Neural cell (in vitro differentiated cells): ENCODE measurements at regions not wholly inside any gene's neighbourhood (a gene's known extent, or its start where the extent isn't known, plus 50 kb on each side); places are given as distances from the start of the nearest gene placed in this dataset.

Experiments
- EP300 ChIP-seq: fragments of 450-650 bp; conservative IDR thresholded peaks from 2 replicates; pipeline ENCODE4 v1.6.1; 2014; ENCODE audit warnings: antibody characterized with exemption, mild to moderate bottlenecking, moderate library complexity; ENCODE audit not compliant: poor library complexity, severe bottlenecking
- EZH2 ChIP-seq: fragments of 200-600, 300-800 bp; shearing (Covaris generic), sonication (generic); IDR thresholded peaks from 2 replicates; pipeline ENCODE4 v1.6.1; 2014; ENCODE audit warnings: antibody characterized with exemption, low read length, borderline replicate concordance, mild to moderate bottlenecking; ENCODE audit not compliant: insufficient read depth, poor library complexity, severe bottlenecking
- MXI1 ChIP-seq: fragments of 450-650 bp; conservative IDR thresholded peaks from 2 replicates; pipeline ENCODE4 v1.6.1; 2014; ENCODE audit warnings: antibody characterized with exemption, mild to moderate bottlenecking; ENCODE audit not compliant: poor library complexity, severe bottlenecking
- POLR2AphosphoS5 ChIP-seq: IDR thresholded peaks from 2 replicates; pipeline ENCODE4 v1.6.1; 2012
- RAD21 ChIP-seq: fragments of 450-650 bp; conservative IDR thresholded peaks from 2 replicates; pipeline ENCODE4 v1.6.1; 2014; ENCODE audit warnings: antibody characterized with exemption, mild to moderate bottlenecking, moderate library complexity
- SMC3 ChIP-seq: fragments of 450-650 bp; conservative IDR thresholded peaks from 2 replicates; pipeline ENCODE4 v1.6.1; 2014; ENCODE audit warnings: antibody characterized with exemption, mild to moderate bottlenecking, moderate library complexity; ENCODE audit not compliant: poor library complexity
- TAF1 ChIP-seq: IDR thresholded peaks from 2 replicates; pipeline ENCODE4 v1.6.1; 2012; ENCODE audit warnings: low read depth
- TF ChIP-seq, protein P1 (sequence below): fragments of 450-650 bp; IDR thresholded peaks from 2 replicates; pipeline ENCODE4 v1.5.1; 2014; ENCODE audit warnings: antibody characterized with exemption, mild to moderate bottlenecking, moderate library complexity; ENCODE audit not compliant: poor library complexity, severe bottlenecking
- TF ChIP-seq, protein P2 (sequence below): IDR thresholded peaks from 2 replicates; pipeline ENCODE4 v1.6.1; 2012; ENCODE audit warnings: borderline replicate concordance

DNA sequence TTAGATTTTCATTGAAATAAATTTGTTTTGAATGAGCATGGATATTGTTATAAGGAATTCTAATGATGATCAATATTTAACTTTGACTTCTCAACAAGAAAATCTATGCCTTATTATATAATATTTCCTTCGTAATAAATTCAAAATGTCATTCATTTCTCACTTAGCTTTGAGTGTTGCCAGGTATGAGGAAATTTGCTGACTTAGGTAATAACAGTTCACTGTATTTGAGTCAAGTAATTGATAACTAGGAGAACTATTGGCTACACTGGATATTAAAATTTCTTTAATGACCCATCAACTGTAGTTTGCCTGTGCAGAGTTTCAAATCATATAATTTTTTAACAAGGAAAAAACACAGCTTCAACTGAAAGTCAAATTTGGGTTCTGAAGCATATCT is 746.6 kb downstream of the SLITRK5 start:
- TF ChIP-seq, protein P1, sequence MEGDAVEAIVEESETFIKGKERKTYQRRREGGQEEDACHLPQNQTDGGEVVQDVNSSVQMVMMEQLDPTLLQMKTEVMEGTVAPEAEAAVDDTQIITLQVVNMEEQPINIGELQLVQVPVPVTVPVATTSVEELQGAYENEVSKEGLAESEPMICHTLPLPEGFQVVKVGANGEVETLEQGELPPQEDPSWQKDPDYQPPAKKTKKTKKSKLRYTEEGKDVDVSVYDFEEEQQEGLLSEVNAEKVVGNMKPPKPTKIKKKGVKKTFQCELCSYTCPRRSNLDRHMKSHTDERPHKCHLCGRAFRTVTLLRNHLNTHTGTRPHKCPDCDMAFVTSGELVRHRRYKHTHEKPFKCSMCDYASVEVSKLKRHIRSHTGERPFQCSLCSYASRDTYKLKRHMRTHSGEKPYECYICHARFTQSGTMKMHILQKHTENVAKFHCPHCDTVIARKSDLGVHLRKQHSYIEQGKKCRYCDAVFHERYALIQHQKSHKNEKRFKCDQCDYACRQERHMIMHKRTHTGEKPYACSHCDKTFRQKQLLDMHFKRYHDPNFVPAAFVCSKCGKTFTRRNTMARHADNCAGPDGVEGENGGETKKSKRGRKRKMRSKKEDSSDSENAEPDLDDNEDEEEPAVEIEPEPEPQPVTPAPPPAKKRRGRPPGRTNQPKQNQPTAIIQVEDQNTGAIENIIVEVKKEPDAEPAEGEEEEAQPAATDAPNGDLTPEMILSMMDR: no peak
- TF ChIP-seq, protein P2, sequence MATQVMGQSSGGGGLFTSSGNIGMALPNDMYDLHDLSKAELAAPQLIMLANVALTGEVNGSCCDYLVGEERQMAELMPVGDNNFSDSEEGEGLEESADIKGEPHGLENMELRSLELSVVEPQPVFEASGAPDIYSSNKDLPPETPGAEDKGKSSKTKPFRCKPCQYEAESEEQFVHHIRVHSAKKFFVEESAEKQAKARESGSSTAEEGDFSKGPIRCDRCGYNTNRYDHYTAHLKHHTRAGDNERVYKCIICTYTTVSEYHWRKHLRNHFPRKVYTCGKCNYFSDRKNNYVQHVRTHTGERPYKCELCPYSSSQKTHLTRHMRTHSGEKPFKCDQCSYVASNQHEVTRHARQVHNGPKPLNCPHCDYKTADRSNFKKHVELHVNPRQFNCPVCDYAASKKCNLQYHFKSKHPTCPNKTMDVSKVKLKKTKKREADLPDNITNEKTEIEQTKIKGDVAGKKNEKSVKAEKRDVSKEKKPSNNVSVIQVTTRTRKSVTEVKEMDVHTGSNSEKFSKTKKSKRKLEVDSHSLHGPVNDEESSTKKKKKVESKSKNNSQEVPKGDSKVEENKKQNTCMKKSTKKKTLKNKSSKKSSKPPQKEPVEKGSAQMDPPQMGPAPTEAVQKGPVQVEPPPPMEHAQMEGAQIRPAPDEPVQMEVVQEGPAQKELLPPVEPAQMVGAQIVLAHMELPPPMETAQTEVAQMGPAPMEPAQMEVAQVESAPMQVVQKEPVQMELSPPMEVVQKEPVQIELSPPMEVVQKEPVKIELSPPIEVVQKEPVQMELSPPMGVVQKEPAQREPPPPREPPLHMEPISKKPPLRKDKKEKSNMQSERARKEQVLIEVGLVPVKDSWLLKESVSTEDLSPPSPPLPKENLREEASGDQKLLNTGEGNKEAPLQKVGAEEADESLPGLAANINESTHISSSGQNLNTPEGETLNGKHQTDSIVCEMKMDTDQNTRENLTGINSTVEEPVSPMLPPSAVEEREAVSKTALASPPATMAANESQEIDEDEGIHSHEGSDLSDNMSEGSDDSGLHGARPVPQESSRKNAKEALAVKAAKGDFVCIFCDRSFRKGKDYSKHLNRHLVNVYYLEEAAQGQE: no peak
- TF ChIP-seq TAF1 (no peak), POLR2AphosphoS5 (no peak), EZH2 (no peak), EP300 (no peak), RAD21 (no peak), MXI1 (no peak), SMC3 (no peak)
